H1 (cell line): ENCODE measurements at regions not wholly inside any gene's neighbourhood (a gene's known extent, or its start where the extent isn't known, plus 50 kb on each side); places are given as distances from the start of the nearest gene placed in this dataset.

Experiments used
- CEBPB ChIP-seq: IDR thresholded peaks from 2 replicates; pipeline ENCODE4 v1.6.1; 2012; ENCODE audit warnings: low read depth, low read length
- CTCF ChIP-seq, 3 experiments: IDR thresholded peaks; 1 replicate in 2 of 3; 2 replicates in 1 of 3; pipeline versions ENCODE4 v1.5.1 to v1.6.1; 2011; ENCODE audit warnings: low read length in 3 of 3, mild to moderate bottlenecking in 3 of 3, inconsistent platforms in 2 of 3, low read depth in 1 of 3, moderate library complexity in 1 of 3; ENCODE audit not compliant: insufficient read depth in 1 of 3; ENCODE audit errors: control extremely low read depth in 1 of 3
- EZH2 ChIP-seq: fragments of 200-600 bp; sonication (generic); IDR thresholded peaks from 2 replicates; pipeline ENCODE4 v1.7.1; 2012; ENCODE audit warnings: low read depth, mild to moderate bottlenecking, moderate library complexity, low read length, inconsistent platforms; ENCODE audit not compliant: severe bottlenecking
- FOSL1 ChIP-seq: IDR thresholded peaks from 2 replicates; pipeline ENCODE4 v1.6.1; 2011; ENCODE audit warnings: mild to moderate bottlenecking, low read depth, low read length, moderate library complexity; ENCODE audit not compliant: insufficient read depth
- JUN ChIP-seq: IDR thresholded peaks from 2 replicates; pipeline ENCODE4 v1.6.1; 2011; ENCODE audit warnings: low read depth, mild to moderate bottlenecking, improper control_type of control experiment, low read length
- RAD21 ChIP-seq, 2 experiments: IDR thresholded peaks in 1 of 2; conservative IDR thresholded peaks in 1 of 2; 2 replicates each; pipeline ENCODE4 v1.6.1; 2011; ENCODE audit warnings: low read depth in 2 of 2, low read length in 2 of 2, improper control_type of control experiment in 1 of 2, inconsistent platforms in 1 of 2, mild to moderate bottlenecking in 1 of 2, moderate library complexity in 1 of 2

- no peak for TF ChIP-seq RAD21 (IDR thresholded peaks at IDR 0.05 in 1 of 2, conservative IDR thresholded peaks at IDR 0.05 in 1 of 2; ENCODE audit: low read depth in 2 of 2, low read length in 2 of 2)
- TF ChIP-seq CEBPB = no peak
- TF ChIP-seq FOSL1 = no peak
- TF ChIP-seq CTCF (IDR thresholded peaks at IDR 0.05; ENCODE audit: control extremely low read depth in 1 of 3, insufficient read depth in 1 of 3, low read depth in 1 of 3, low read length in 3 of 3) = no peak
- TF ChIP-seq EZH2 = no peak
- TF ChIP-seq JUN = no peak
These were observed 440.4 kb upstream of the ARID1B start for GRCh38 chr6:156336733-156337132.
